Mesothelial cell of epicardium (in vitro differentiated cells): ENCODE measurements at regions not wholly inside any gene's neighbourhood (a gene's known extent, or its start where the extent isn't known, plus 50 kb on each side); places are given as distances from the start of the nearest gene placed in this dataset.

Experiments used
- DNase-seq, 2 experiments: peaks; one replicate each; pipeline ENCODE4 v3.0.0; 2021; ENCODE audit warnings: low spot score in 2 of 2; ENCODE audit not compliant: unreplicated experiment in 2 of 2
- H3K27ac Mint-ChIP-seq: 2 replicates; pipeline ENCODE4 v1.8.0; 2021; ENCODE audit warnings: mixed read lengths
- H3K27me3 Mint-ChIP-seq: 2 replicates; pipeline ENCODE4 v1.8.0; 2021; ENCODE audit warnings: low read depth, mixed read lengths
- H3K36me3 Mint-ChIP-seq: 2 replicates; pipeline ENCODE4 v1.8.0; 2021; ENCODE audit warnings: mixed read lengths
- H3K4me1 Mint-ChIP-seq: 2 replicates; pipeline ENCODE4 v1.8.0; 2021; ENCODE audit warnings: mixed read lengths
- H3K4me3 Mint-ChIP-seq: 2 replicates; pipeline ENCODE4 v1.8.0; 2021; ENCODE audit warnings: mild to moderate bottlenecking, moderate library complexity, mixed read lengths
- H3K9me3 Mint-ChIP-seq: 2 replicates; pipeline ENCODE4 v1.8.0; 2021; ENCODE audit warnings: mixed read lengths
- TF ChIP-seq, protein P1 (sequence below): fragments of 200-600 bp; sonication (generic); IDR thresholded peaks from one replicate; pipeline ENCODE4 v1.5.0; 2021; ENCODE audit warnings: antibody characterized with exemption; ENCODE audit not compliant: unreplicated experiment

DNA sequence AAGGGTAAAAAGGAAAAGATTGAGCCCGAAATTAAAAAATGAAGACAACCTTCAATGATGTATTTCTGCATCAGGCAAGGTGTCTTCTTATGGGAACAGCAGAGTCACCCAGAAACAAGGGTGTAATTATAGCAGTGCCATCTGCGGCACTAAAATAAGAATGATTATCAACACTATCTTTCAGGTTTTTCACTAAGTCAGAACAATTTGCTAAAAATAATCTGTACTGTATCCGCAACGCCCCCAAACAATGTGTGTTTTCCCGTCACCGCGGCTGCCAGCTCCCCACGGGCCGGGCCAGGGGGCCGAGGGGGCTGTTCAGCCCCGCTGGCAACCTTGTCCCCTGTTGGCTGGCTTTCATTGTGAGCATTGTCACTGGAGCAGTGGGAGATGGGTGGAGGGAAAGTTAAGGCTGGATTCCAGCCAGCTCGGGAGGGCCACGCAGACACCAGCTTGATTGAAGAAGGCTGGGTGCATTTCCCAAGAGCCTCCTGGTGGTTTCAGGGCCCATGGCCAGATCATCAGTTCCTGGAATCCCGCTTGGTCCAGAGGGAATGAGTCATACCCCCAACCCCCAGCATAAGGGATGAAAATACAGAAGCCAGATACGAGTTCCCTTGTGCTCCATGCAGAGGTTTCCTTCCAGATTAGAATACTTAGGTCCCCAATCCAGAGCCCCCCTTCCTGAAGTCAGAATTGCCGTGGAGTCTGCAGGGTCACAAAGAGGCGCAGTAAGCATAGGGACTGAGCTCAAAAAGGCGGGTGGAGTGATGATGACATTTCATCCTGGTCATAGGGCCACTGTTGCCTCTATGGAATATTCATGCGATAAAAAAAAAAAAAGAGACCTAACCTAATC, 90.2 kb upstream of the KLF13 start:
- H3K9me3 Mint-ChIP-seq = no peaks in the 10 kb centered on the region
- peak overlapping the region; percentile 96 for H3K27ac Mint-ChIP-seq
- peak overlapping the region; percentile 8 for H3K4me3 Mint-ChIP-seq
- H3K36me3 Mint-ChIP-seq = no peaks in the 10 kb centered on the region
- peak in 1 of 2 experiments; percentile 54 for DNase-seq
- H3K27me3 Mint-ChIP-seq = peaks cover 13% of the 10 kb centered on the region
- H3K4me1 Mint-ChIP-seq = peaks cover 21% of the 10 kb centered on the region
- TF ChIP-seq, protein P1, sequence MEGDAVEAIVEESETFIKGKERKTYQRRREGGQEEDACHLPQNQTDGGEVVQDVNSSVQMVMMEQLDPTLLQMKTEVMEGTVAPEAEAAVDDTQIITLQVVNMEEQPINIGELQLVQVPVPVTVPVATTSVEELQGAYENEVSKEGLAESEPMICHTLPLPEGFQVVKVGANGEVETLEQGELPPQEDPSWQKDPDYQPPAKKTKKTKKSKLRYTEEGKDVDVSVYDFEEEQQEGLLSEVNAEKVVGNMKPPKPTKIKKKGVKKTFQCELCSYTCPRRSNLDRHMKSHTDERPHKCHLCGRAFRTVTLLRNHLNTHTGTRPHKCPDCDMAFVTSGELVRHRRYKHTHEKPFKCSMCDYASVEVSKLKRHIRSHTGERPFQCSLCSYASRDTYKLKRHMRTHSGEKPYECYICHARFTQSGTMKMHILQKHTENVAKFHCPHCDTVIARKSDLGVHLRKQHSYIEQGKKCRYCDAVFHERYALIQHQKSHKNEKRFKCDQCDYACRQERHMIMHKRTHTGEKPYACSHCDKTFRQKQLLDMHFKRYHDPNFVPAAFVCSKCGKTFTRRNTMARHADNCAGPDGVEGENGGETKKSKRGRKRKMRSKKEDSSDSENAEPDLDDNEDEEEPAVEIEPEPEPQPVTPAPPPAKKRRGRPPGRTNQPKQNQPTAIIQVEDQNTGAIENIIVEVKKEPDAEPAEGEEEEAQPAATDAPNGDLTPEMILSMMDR = no peak

DNA sequence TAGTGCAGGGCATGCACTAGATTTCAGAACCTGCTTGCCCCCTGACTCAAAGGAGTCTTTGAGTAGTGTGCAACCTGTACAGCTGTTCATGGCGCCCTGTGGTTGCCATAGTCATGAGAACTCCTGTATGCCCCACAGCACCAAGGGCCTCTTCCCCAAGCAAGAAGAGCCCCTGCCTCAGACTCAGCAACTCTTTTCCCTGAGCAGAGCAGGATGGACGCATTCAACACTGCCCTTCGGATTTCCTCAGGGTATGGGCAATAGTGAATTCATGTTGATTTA, 89.7 kb upstream of the KLF13 start:
- TF ChIP-seq, protein P1 = no peak
- H3K4me3 Mint-ChIP-seq = no peak overlapping the region

DNA sequence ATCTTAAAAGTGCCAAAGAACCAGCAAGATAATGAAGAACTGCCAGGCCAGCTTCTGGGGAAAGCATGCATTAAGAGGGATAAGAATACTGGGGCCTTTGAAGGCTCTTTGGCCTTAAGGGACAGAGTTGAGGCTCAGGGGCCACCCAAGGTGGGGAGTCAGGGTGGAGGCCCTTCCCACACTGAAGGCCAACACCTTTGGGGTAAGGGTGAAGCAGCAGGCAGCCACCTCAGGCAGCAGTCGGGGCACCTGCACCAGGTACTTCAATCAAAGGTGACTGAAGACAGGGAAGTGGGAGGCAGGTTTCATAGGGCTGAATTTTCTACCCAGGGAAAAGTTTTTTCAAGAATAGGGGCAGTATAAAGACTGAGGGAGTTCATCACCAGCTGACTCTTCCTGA, 87.7 kb upstream of the KLF13 start:
- Mint-ChIP-seq H3K36me3 (no peaks in the 10 kb centered on the region), H3K27me3 (no peaks in the 10 kb centered on the region), H3K4me1 (peaks cover 21% of the 10 kb centered on the region), H3K4me3 (no peak overlapping the region), H3K9me3 (no peaks in the 10 kb centered on the region), H3K27ac (no peak overlapping the region)
- no peak for DNase-seq
- TF ChIP-seq, protein P1 = no peak

More for the DNA sequence above, 89.7 kb upstream of the KLF13 start:
- H3K27ac Mint-ChIP-seq = peak overlapping the region; percentile 96
- no peaks in the 10 kb centered on the region for H3K9me3 Mint-ChIP-seq
- peaks cover 9% of the 10 kb centered on the region for H3K27me3 Mint-ChIP-seq
- DNase-seq = no peak
- H3K4me1 Mint-ChIP-seq = peaks cover 21% of the 10 kb centered on the region
- H3K36me3 Mint-ChIP-seq = no peaks in the 10 kb centered on the region

- Mint-ChIP-seq H3K27me3 (no peaks in the 10 kb centered on the region), H3K27ac (no peak overlapping the region)
Observed at GRCh38 chr15:31239409-31239808, 87.2 kb upstream of the KLF13 start.

DNA sequence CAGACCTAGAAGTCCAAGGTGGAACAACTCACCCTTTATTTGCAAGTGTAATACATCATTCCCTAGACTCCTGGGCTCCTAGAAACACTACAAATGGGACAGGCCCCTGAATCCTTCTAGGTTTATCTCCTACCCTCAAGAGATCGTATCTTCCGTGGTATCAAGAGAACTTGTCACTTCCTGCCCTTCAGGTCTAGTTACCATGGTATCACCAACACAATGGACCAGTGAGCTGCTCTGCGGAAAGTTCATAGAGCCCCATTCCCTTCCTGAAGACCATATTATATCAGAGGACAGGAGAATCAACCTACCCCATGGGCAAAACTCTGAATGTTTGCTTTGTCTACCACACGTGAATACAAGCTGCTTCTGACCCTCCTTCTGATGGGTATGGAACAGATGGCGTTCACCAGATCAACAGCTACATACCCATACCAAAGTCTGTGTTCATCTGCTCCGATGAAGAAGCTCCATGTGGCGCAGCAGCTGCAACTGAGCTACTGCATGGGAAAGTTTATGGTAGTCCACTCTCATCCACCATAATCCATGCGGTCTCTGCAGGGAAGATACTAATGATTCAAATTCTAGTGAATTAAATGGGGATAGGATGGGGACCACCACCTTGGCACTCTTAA, 84.6 kb upstream of the KLF13 start:
- Mint-ChIP-seq H3K27ac (no peak overlapping the region), H3K36me3 (no peaks in the 10 kb centered on the region), H3K4me1 (peaks cover 5% of the 10 kb centered on the region), H3K27me3 (peaks cover 14% of the 10 kb centered on the region), H3K4me3 (no peak overlapping the region), H3K9me3 (no peaks in the 10 kb centered on the region)
- TF ChIP-seq, protein P1 = no peak
- no peak for DNase-seq

More at GRCh38 chr15:31239409-31239808, 87.2 kb upstream of the KLF13 start:
- Mint-ChIP-seq H3K4me1 (peaks cover 21% of the 10 kb centered on the region), H3K4me3 (no peak overlapping the region), H3K36me3 (no peaks in the 10 kb centered on the region), H3K9me3 (no peaks in the 10 kb centered on the region)
- no peak for DNase-seq
- TF ChIP-seq, protein P1 = no peak
